Nephron (organoid): ENCODE measurements at regions not wholly inside any gene's neighbourhood (a gene's known extent, or its start where the extent isn't known, plus 50 kb on each side); places are given as distances from the start of the nearest gene placed in this dataset.

Source experiments
- H3K27ac Mint-ChIP-seq, 3 experiments: 2 replicates each; pipeline ENCODE4 v1.8.0; 2020; ENCODE audit warnings: mixed read lengths in 3 of 3, mild to moderate bottlenecking in 2 of 3, moderate library complexity in 1 of 3
- H3K27me3 Mint-ChIP-seq: 2 replicates; pipeline ENCODE4 v1.8.0; 2021; ENCODE audit warnings: low read depth, mild to moderate bottlenecking, moderate library complexity, mixed read lengths
- H3K36me3 Mint-ChIP-seq: 2 replicates; pipeline ENCODE4 v1.8.0; 2020; ENCODE audit warnings: low read depth, mixed read lengths
- H3K4me1 Mint-ChIP-seq: 2 replicates; pipeline ENCODE4 v1.8.0; 2020; ENCODE audit warnings: mixed read lengths
- H3K4me3 Mint-ChIP-seq, 3 experiments: 2 replicates each; pipeline ENCODE4 v1.8.0; 2020; ENCODE audit warnings: mild to moderate bottlenecking in 3 of 3, mixed read lengths in 3 of 3, moderate library complexity in 2 of 3
- H3K9me3 Mint-ChIP-seq: 2 replicates; pipeline ENCODE4 v1.8.0; 2020; ENCODE audit warnings: mixed read lengths
- CTCF ChIP-seq, 3 experiments: fragments of 200-600 bp; sonication (generic); IDR thresholded peaks; one replicate each; pipeline ENCODE4 v1.5.0; 2021; ENCODE audit warnings: antibody characterized with exemption in 3 of 3; ENCODE audit not compliant: unreplicated experiment in 3 of 3

GRCh38 chr5:2472670-2473069, 278.8 kb downstream of the IRX2 start:
- H3K9me3 Mint-ChIP-seq, result no peaks in the 10 kb centered on the region
- H3K4me1 Mint-ChIP-seq, result peaks cover 2% of the 10 kb centered on the region
- H3K27ac Mint-ChIP-seq, result no peak overlapping the region
- H3K36me3 Mint-ChIP-seq, result no peaks in the 10 kb centered on the region
- no peak for TF ChIP-seq CTCF (IDR thresholded peaks at IDR 0.05; ENCODE audit: unreplicated experiment in 3 of 3)
- H3K27me3 Mint-ChIP-seq, result peaks cover 49% of the 10 kb centered on the region
- no peak overlapping the region for H3K4me3 Mint-ChIP-seq

- no peak overlapping the region for H3K27ac Mint-ChIP-seq
- no peaks in the 10 kb centered on the region for H3K36me3 Mint-ChIP-seq
- peaks cover 8% of the 10 kb centered on the region for H3K4me1 Mint-ChIP-seq
Measured at GRCh38 chr5:2471152-2471879, 280.2 kb downstream of the IRX2 start.

GRCh38 chr5:2466966-2467365, 284.5 kb downstream of the IRX2 start:
- Mint-ChIP-seq H3K9me3 (no peaks in the 10 kb centered on the region), H3K36me3 (no peaks in the 10 kb centered on the region), H3K27ac (no peak overlapping the region), H3K27me3 (peaks cover 68% of the 10 kb centered on the region), H3K4me3 (no peak overlapping the region), H3K4me1 (peaks cover 8% of the 10 kb centered on the region)
- TF ChIP-seq CTCF (IDR thresholded peaks at IDR 0.05; ENCODE audit: unreplicated experiment in 3 of 3), result no peak

More at GRCh38 chr5:2471152-2471879, 280.2 kb downstream of the IRX2 start:
- H3K27me3 Mint-ChIP-seq, result peaks cover 61% of the 10 kb centered on the region
- TF ChIP-seq CTCF (IDR thresholded peaks at IDR 0.05; ENCODE audit: unreplicated experiment in 3 of 3), result no peak
- H3K4me3 Mint-ChIP-seq, result no peak overlapping the region
- no peaks in the 10 kb centered on the region for H3K9me3 Mint-ChIP-seq

- H3K9me3 Mint-ChIP-seq, result no peaks in the 10 kb centered on the region
- H3K27me3 Mint-ChIP-seq, result peaks cover 66% of the 10 kb centered on the region
- TF ChIP-seq CTCF (IDR thresholded peaks at IDR 0.05; ENCODE audit: unreplicated experiment in 3 of 3), result no peak
- H3K4me3 Mint-ChIP-seq, result no peak overlapping the region
- H3K4me1 Mint-ChIP-seq, result peaks cover 8% of the 10 kb centered on the region
- no peak overlapping the region for H3K27ac Mint-ChIP-seq
- H3K36me3 Mint-ChIP-seq, result no peaks in the 10 kb centered on the region
Measured at GRCh38 chr5:2465383-2465782, 286.1 kb downstream of the IRX2 start.

- TF ChIP-seq CTCF (IDR thresholded peaks at IDR 0.05; ENCODE audit: unreplicated experiment in 3 of 3), result no peak
- peaks cover 19% of the 10 kb centered on the region for H3K4me1 Mint-ChIP-seq
- no peak overlapping the region for H3K27ac Mint-ChIP-seq
- H3K27me3 Mint-ChIP-seq, result peaks cover 71% of the 10 kb centered on the region
- no peak overlapping the region for H3K4me3 Mint-ChIP-seq
- no peaks in the 10 kb centered on the region for H3K36me3 Mint-ChIP-seq
- no peaks in the 10 kb centered on the region for H3K9me3 Mint-ChIP-seq
Measured at GRCh38 chr5:2464141-2464540, 287.3 kb downstream of the IRX2 start.
